HepG2 (cell line): ENCODE measurements at regions not wholly inside any gene's neighbourhood (a gene's known extent, or its start where the extent isn't known, plus 50 kb on each side); places are given as distances from the start of the nearest gene placed in this dataset.

Experiments
- FLYWCH1 ChIP-seq: sonication (generic); formaldehyde crosslinking; IDR thresholded peaks from 2 replicates; pipeline ENCODE4 v1.8.1; 2023; ENCODE audit warnings: mild to moderate bottlenecking, missing genetic modification reagents
- FOSL1 ChIP-seq: sonication (generic); formaldehyde crosslinking; IDR thresholded peaks from 2 replicates; pipeline ENCODE4 v1.9.0; 2021; ENCODE audit warnings: missing genetic modification reagents, borderline replicate concordance
- GATA4 ChIP-seq: sonication (generic); IDR thresholded peaks from 2 replicates; pipeline ENCODE4 v1.6.1; 2016; ENCODE audit warnings: antibody characterized with exemption, low read depth, borderline replicate concordance
- MIXL1 ChIP-seq: IDR thresholded peaks from 2 replicates; pipeline ENCODE4 v1.6.1; 2016
- NFIC ChIP-seq: IDR thresholded peaks from 2 replicates; pipeline ENCODE4 v1.6.1; 2012; ENCODE audit warnings: mild to moderate bottlenecking, low read length, inconsistent platforms
- SIX1 ChIP-seq: sonication (generic); formaldehyde crosslinking; IDR thresholded peaks from 2 replicates; pipeline ENCODE4 v1.4.0; 2020; ENCODE audit warnings: missing genetic modification reagents, borderline replicate concordance
- SNAPC2 ChIP-seq: sonication (generic); formaldehyde crosslinking; IDR thresholded peaks from 2 replicates; pipeline ENCODE4 v1.8.1; 2022; ENCODE audit warnings: mild to moderate bottlenecking, missing genetic modification reagents
- SP4 ChIP-seq: sonication (generic); formaldehyde crosslinking; IDR thresholded peaks from 2 replicates; pipeline ENCODE4 v1.8.1; 2023; ENCODE audit warnings: mild to moderate bottlenecking, missing genetic modification reagents
- TBP ChIP-seq: sonication (generic); formaldehyde crosslinking; IDR thresholded peaks from 2 replicates; pipeline ENCODE4 v1.5.0; 2020; ENCODE audit warnings: missing genetic modification reagents
- ZFY ChIP-seq: sonication (generic); formaldehyde crosslinking; IDR thresholded peaks from 2 replicates; pipeline ENCODE4 v1.4.0; 2020; ENCODE audit warnings: missing genetic modification reagents
- ZKSCAN8 ChIP-seq: IDR thresholded peaks from 2 replicates; pipeline ENCODE4 v1.6.1; 2016; ENCODE audit warnings: borderline replicate concordance, missing genetic modification reagents, missing compliant biosample characterization
- ZNF205 ChIP-seq: IDR thresholded peaks from 2 replicates; pipeline ENCODE4 v1.6.1; 2018; ENCODE audit warnings: missing biosample characterization, missing genetic modification reagents
- ZNF264 ChIP-seq: sonication (generic); formaldehyde crosslinking; IDR thresholded peaks from 2 replicates; pipeline ENCODE4 v1.4.0; 2020; ENCODE audit warnings: missing genetic modification reagents
- ZNF331 ChIP-seq: sonication (generic); formaldehyde crosslinking; IDR thresholded peaks from 2 replicates; pipeline ENCODE4 v1.4.0; 2020; ENCODE audit warnings: missing genetic modification reagents
- ZNF446 ChIP-seq: sonication (generic); formaldehyde crosslinking; IDR thresholded peaks from 2 replicates; pipeline ENCODE4 v1.5.0; 2020; ENCODE audit warnings: mild to moderate bottlenecking, missing genetic modification reagents
- ZNF557 ChIP-seq: sonication (generic); formaldehyde crosslinking; IDR thresholded peaks from 2 replicates; pipeline ENCODE4 v1.4.0; 2020; ENCODE audit warnings: missing genetic modification reagents
- ZNF674 ChIP-seq: sonication (generic); formaldehyde crosslinking; IDR thresholded peaks from 2 replicates; pipeline ENCODE4 v1.5.0; 2020; ENCODE audit warnings: low read depth, mild to moderate bottlenecking, missing genetic modification reagents
- ZNF781 ChIP-seq: sonication (generic); formaldehyde crosslinking; IDR thresholded peaks from 2 replicates; pipeline ENCODE4 v1.5.1; 2020; ENCODE audit warnings: borderline replicate concordance, mild to moderate bottlenecking, missing genetic modification reagents; ENCODE audit errors: not compliant biosample characterization
- ZNF782 ChIP-seq: sonication (generic); formaldehyde crosslinking; IDR thresholded peaks from 2 replicates; pipeline ENCODE4 v1.4.0; 2020; ENCODE audit warnings: missing genetic modification reagents, mild to moderate bottlenecking, borderline replicate concordance
- TF ChIP-seq, protein P1 (sequence below): sonication (generic); formaldehyde crosslinking; IDR thresholded peaks from 2 replicates; pipeline ENCODE4 v1.4.0; 2020; ENCODE audit warnings: missing genetic modification reagents, borderline replicate concordance
- TF ChIP-seq, protein P2 (sequence below): sonication (generic); formaldehyde crosslinking; IDR thresholded peaks from 2 replicates; pipeline ENCODE4 v1.5.0; 2020; ENCODE audit warnings: mild to moderate bottlenecking, missing genetic modification reagents
- TF ChIP-seq, protein P3 (sequence below): sonication (generic); formaldehyde crosslinking; IDR thresholded peaks from 2 replicates; pipeline ENCODE4 v1.4.0; 2020; ENCODE audit warnings: missing genetic modification reagents
- TF ChIP-seq, protein P4 (sequence below): sonication (generic); formaldehyde crosslinking; IDR thresholded peaks from 2 replicates; pipeline ENCODE4 v1.4.0; 2020; ENCODE audit warnings: missing genetic modification reagents, borderline replicate concordance

DNA sequence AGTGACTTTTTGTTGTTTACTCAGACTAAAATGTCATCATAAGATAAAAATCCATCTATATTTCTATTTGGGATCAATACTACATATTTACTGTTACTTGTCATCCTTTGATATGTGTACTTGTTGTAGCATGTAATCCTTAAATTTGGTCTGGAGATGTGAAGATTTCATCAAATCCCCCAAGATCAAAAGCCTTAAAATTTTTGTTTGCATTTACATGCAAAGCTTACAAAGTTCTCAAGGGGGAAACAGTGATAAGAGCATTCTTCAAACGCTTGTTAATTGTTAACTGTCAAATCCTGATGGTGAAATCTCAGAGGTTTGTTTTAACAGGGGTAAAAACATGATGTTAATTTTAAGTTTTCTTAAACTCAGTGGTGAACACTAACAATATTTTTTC is 84.9 kb upstream of the SKAP2 start (continued):
- peak; percentile 56; the same call in 1 of the 2 replicates for TF ChIP-seq FOSL1 (CRISPR knock-in tag)
- TF ChIP-seq ZNF674 (CRISPR knock-in tag): no peak
- TF ChIP-seq MIXL1 (CRISPR knock-in tag): peak; percentile 90
- TF ChIP-seq FLYWCH1 (CRISPR knock-in tag): no peak
- TF ChIP-seq ZNF446 (CRISPR knock-in tag): no peak
- TF ChIP-seq ZNF331 (CRISPR knock-in tag): no peak
- no peak for TF ChIP-seq SNAPC2 (CRISPR knock-in tag)
- TF ChIP-seq TBP: no peak
- no peak for TF ChIP-seq ZNF782 (CRISPR knock-in tag)
- TF ChIP-seq, protein P1, sequence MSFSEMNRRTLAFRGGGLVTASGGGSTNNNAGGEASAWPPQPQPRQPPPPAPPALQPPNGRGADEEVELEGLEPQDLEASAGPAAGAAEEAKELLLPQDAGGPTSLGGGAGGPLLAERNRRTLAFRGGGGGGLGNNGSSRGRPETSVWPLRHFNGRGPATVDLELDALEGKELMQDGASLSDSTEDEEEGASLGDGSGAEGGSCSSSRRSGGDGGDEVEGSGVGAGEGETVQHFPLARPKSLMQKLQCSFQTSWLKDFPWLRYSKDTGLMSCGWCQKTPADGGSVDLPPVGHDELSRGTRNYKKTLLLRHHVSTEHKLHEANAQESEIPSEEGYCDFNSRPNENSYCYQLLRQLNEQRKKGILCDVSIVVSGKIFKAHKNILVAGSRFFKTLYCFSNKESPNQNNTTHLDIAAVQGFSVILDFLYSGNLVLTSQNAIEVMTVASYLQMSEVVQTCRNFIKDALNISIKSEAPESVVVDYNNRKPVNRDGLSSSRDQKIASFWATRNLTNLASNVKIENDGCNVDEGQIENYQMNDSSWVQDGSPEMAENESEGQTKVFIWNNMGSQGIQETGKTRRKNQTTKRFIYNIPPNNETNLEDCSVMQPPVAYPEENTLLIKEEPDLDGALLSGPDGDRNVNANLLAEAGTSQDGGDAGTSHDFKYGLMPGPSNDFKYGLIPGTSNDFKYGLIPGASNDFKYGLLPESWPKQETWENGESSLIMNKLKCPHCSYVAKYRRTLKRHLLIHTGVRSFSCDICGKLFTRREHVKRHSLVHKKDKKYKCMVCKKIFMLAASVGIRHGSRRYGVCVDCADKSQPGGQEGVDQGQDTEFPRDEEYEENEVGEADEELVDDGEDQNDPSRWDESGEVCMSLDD (CRISPR knock-in tag): no peak
- peak; percentile 71; the same call in 1 of the 2 replicates for TF ChIP-seq NFIC
- TF ChIP-seq ZNF557 (CRISPR knock-in tag): no peak
- TF ChIP-seq, protein P2, sequence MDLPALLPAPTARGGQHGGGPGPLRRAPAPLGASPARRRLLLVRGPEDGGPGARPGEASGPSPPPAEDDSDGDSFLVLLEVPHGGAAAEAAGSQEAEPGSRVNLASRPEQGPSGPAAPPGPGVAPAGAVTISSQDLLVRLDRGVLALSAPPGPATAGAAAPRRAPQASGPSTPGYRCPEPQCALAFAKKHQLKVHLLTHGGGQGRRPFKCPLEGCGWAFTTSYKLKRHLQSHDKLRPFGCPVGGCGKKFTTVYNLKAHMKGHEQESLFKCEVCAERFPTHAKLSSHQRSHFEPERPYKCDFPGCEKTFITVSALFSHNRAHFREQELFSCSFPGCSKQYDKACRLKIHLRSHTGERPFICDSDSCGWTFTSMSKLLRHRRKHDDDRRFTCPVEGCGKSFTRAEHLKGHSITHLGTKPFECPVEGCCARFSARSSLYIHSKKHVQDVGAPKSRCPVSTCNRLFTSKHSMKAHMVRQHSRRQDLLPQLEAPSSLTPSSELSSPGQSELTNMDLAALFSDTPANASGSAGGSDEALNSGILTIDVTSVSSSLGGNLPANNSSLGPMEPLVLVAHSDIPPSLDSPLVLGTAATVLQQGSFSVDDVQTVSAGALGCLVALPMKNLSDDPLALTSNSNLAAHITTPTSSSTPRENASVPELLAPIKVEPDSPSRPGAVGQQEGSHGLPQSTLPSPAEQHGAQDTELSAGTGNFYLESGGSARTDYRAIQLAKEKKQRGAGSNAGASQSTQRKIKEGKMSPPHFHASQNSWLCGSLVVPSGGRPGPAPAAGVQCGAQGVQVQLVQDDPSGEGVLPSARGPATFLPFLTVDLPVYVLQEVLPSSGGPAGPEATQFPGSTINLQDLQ (CRISPR knock-in tag): no peak
- peak; percentile 60; the same call in 1 of the 2 replicates for TF ChIP-seq ZNF205 (CRISPR knock-in tag)
- TF ChIP-seq GATA4: peak; percentile 68
- TF ChIP-seq ZNF781 (CRISPR knock-in tag): no peak
- no peak for TF ChIP-seq ZFY (CRISPR knock-in tag)
- TF ChIP-seq, protein P3, sequence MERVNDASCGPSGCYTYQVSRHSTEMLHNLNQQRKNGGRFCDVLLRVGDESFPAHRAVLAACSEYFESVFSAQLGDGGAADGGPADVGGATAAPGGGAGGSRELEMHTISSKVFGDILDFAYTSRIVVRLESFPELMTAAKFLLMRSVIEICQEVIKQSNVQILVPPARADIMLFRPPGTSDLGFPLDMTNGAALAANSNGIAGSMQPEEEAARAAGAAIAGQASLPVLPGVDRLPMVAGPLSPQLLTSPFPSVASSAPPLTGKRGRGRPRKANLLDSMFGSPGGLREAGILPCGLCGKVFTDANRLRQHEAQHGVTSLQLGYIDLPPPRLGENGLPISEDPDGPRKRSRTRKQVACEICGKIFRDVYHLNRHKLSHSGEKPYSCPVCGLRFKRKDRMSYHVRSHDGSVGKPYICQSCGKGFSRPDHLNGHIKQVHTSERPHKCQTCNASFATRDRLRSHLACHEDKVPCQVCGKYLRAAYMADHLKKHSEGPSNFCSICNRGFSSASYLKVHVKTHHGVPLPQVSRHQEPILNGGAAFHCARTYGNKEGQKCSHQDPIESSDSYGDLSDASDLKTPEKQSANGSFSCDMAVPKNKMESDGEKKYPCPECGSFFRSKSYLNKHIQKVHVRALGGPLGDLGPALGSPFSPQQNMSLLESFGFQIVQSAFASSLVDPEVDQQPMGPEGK (CRISPR knock-in tag): 0 out of 2 replicates have a peak, but pooled peaks have one; percentile 18
- TF ChIP-seq SP4 (CRISPR knock-in tag): no peak
- TF ChIP-seq, protein P4, sequence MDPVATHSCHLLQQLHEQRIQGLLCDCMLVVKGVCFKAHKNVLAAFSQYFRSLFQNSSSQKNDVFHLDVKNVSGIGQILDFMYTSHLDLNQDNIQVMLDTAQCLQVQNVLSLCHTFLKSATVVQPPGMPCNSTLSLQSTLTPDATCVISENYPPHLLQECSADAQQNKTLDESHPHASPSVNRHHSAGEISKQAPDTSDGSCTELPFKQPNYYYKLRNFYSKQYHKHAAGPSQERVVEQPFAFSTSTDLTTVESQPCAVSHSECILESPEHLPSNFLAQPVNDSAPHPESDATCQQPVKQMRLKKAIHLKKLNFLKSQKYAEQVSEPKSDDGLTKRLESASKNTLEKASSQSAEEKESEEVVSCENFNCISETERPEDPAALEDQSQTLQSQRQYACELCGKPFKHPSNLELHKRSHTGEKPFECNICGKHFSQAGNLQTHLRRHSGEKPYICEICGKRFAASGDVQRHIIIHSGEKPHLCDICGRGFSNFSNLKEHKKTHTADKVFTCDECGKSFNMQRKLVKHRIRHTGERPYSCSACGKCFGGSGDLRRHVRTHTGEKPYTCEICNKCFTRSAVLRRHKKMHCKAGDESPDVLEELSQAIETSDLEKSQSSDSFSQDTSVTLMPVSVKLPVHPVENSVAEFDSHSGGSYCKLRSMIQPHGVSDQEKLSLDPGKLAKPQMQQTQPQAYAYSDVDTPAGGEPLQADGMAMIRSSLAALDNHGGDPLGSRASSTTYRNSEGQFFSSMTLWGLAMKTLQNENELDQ (CRISPR knock-in tag): no peak
- TF ChIP-seq SIX1 (CRISPR knock-in tag): peak; percentile 71; the same call in 1 of the 2 replicates
- no peak for TF ChIP-seq ZNF264 (CRISPR knock-in tag)
- TF ChIP-seq ZKSCAN8: no peak
